ENCODE measurements at regions not wholly inside any gene's neighbourhood (a gene's known extent, or its start where the extent isn't known, plus 50 kb on each side); places are given as distances from the start of the nearest gene placed in this dataset.

GRCh38 chr2:126518196-126518595 lies 137.8 kb upstream of the GYPC start:
- no peak for DNase-seq

DNA sequence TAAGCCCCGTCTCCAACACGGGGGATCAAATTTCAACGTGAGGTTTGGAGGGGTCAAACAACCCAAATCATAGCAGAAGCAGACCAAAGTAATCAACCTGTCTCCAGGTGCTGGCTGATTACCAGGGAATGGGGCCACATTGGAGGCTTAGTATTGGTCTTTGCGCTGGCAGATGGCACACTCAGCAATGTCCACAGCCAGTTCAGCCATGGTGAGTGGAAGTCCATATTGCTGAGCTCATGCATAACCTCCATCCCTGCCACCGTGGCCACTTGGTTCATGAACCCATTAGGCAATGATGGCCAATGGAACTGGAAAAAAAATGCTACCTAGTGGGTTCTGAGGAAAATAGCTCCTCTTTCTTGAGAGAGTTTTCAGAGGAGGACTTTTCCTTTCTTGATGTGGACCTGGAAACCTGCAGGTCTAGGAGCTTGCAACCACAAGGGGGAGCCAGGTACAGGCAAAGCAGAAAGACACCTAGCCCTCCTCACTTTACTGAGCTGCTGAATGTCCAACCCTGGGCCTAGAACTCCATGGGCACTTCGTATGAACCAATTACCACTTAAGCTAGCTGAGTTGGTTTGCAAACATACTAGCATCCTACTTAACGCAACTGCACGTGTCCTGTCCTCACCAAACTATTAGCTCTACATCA lies 128.0 kb upstream of the GYPC start:
- peak; percentile 33 for DNase-seq

- DNase-seq = no peak
Measured at GRCh38 chr2:126531029-126531428, 124.9 kb upstream of the GYPC start.

GRCh38 chr2:126534478-126534877 lies 121.5 kb upstream of the GYPC start:
- DNase-seq = no peak

GRCh38 chr2:126535408-126535807 lies 120.5 kb upstream of the GYPC start:
- DNase-seq = no peak

DNA sequence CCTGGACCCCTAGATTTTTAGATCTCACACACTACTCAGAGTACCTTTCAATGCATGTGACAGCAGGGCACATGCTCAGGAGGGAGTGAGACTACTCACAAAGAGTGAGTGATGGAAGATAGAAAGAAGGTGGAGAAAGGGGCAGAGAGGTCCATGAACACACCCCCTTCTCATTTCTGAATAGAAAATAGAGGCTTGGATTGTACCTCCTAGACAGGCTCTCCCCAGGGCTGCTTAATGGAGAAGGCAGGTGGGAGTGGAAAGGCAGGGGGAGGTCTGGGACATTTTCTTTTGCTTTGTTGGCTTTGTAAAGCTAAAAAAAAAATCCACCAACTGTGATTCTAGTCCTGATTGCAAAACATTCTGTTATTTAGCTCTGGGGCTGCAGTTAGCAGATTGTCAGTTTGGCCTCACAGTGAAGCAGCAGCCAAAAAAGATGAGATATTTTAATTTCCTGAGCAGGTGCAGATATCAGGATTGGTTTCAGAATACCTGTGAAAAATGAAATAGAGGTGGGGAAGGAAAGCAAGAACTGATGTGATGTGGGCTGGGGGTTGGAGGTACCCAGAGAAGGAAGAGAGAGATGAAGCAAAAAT lies 119.3 kb upstream of the GYPC start:
- no peak for DNase-seq

DNA sequence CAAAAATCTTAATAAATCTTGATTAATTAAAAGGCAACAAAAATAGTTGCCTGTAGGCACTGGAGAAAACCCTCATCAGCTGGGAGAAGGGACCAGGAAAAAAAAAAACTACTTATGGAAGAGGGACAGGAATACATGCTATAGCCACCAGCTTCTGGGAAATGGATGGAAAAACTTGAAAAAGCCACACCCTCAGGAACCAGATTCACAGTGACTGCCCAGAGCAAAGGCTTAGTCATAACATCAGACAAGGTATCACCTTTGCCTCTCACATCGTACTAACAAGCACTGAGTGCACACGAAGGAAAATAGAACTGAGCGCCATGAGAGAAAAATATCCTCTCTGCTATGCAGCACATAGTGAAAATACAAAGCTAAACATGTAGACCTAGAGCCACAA lies 116.9 kb upstream of the GYPC start:
- no peak for DNase-seq

- no peak for DNase-seq
Measured at GRCh38 chr2:126542247-126542646, 113.7 kb upstream of the GYPC start.

DNA sequence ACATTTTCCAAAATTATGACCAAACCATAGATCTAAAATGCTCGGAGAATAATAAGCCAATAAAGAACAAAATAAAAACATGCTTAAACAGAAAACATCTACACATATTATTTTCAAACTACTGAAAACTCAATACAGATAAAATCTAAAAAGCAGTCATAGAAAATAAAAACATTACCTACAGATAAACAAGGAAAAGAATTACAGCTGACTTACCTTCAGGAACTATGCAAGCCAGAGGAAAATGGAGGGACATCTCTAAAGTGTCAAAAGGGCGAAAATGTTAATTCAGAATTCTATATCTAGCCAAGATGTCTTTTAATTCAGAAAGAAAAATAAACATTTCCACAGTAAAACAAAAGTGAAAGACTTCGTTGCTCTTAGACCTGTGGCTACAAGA lies 112.9 kb upstream of the GYPC start:
- no peak for DNase-seq

- no peak for DNase-seq
Measured at GRCh38 chr2:126558029-126558428, 97.9 kb upstream of the GYPC start.

DNA sequence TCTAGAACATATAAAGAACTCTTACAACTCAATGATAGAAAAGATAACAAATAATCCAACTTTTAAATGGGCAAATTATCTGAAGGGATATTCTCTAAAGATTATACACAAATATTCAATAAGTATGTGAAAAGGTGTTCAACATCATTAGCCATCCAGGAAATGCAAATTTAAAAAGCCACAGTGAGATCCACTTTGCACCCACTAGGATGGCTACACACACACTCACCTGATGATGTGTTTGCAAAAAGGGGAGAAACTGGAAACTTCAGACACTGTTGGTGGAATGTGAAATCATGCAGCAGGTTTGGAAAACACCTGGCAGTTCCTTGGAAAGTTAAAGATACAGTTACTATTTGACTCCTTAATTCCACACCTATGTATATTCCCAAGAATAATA lies 87.2 kb upstream of the GYPC start:
- DNase-seq = no peak

DNA sequence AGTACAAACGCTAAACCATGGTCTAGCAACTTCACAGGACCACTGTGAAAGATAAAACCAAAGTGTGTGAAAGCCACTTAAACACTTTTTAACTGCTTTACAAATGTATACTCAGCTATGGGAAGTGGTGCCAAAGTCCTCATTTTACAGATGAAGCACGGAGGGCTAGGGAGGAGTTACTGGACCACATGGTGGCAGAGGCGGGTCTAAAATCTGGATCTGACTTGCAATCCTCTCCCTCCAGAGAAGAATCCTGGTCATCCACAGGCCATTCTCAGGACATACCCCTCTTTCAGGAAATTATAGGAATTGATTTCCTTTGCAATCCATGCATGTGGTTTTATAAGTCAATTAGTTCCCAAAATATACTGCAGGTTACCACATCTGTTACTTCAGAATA lies 84.6 kb upstream of the GYPC start:
- no peak for DNase-seq

- DNase-seq = no peak
Measured at GRCh38 chr2:126575631-126576030, 80.3 kb upstream of the GYPC start.

- DNase-seq = no peak
Measured at GRCh38 chr2:126579868-126580267, 76.1 kb upstream of the GYPC start.

DNA sequence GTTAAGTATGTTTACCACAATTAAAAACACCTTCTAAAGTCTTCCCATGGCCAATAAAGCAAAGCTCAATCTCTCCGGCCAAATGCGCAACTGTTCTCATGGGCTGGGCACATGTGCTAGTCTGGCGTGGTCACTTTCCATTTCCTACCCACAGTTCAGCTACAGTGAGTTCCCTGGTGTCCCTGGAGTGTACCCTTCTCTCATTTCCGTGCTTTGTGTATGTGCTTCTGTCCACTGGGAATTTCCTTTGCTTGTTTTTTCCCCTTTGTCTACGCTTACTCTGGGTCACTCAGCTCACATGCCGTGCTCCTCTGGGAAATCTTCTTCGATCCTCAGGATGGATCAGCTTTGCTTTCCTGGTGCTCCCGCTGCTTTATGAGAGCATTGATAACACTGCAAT lies 69.6 kb upstream of the GYPC start:
- DNase-seq = peak; percentile 55

GRCh38 chr2:126599062-126599461 lies 56.9 kb upstream of the GYPC start:
- no peak for DNase-seq

- DNase-seq = no peak
Measured at GRCh38 chr2:126600742-126601141, 55.2 kb upstream of the GYPC start.

- no peak for DNase-seq
Measured at GRCh38 chr2:126602334-126602733, 53.6 kb upstream of the GYPC start.
